ENCODE measurements at regions not wholly inside any gene's neighbourhood (a gene's known extent, or its start where the extent isn't known, plus 50 kb on each side); places are given as distances from the start of the nearest gene placed in this dataset.

DNA sequence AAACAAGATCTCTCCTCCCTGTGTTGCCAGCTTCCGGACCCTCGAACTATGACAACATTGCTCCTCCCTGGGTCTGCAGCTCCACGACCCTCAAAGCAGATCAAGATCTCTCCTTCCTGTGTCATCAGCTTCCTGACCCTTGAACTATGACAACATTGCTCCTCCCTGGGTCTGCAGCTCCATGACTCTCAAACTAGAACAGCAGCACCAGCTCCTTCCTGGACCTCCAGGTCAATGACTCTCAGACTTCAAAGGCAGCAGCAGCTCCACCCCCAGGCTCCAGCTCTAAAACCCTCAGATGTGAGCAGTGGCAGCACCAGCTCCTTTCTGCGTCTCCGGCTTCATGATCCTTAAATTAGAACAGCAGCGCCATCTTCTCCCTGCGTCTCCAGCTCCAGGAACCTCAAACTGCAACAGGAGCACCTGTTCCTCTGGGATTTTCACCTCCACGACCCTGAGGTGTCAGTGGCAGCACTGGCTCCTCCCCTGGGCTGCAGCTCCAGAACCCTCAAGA is 341.0 kb upstream of the SULF2 start (continued):
- TF ChIP-seq MTA1 (CRISPR knock-in tag; IDR thresholded peaks at IDR 0.05; ENCODE audit: borderline replicate concordance) (peak; percentile 75), SOX5 (CRISPR knock-in tag; IDR thresholded peaks at IDR 0.05; ENCODE audit: borderline replicate concordance) (peak; percentile 44; the same call in 1 of the 2 replicates), ADNP (CRISPR knock-in tag; IDR thresholded peaks at IDR 0.05) (no peak), ZKSCAN1 (IDR thresholded peaks at IDR 0.05; ENCODE audit: low read length) (no peak), ZNF724P (CRISPR knock-in tag; IDR thresholded peaks at IDR 0.05; ENCODE audit: borderline replicate concordance) (no peak), NFKBIZ (CRISPR knock-in tag; IDR thresholded peaks at IDR 0.05) (0 out of 2 replicates have a peak, but pooled peaks have one; percentile 30), PTBP1 (IDR thresholded peaks at IDR 0.05; ENCODE audit: low read depth, low read length, poor library complexity, severe bottlenecking) (no peak), ZNF20 (CRISPR knock-in tag; IDR thresholded peaks at IDR 0.05) (no peak), CHD4 (IDR thresholded peaks at IDR 0.05; ENCODE audit: borderline replicate concordance, low read length) (no peak), ARNTL (CRISPR knock-in tag; IDR thresholded peaks at IDR 0.05) (peak; percentile 64), ZNF331 (CRISPR knock-in tag; IDR thresholded peaks at IDR 0.05) (peak; percentile 65; the same call in 1 of the 2 replicates), RAD21 (CRISPR knock-in tag; IDR thresholded peaks at IDR 0.05) (no peak), ZFP41 (CRISPR knock-in tag; IDR thresholded peaks at IDR 0.05; ENCODE audit: borderline replicate concordance) (no peak), MIER3 (CRISPR knock-in tag; IDR thresholded peaks at IDR 0.05; ENCODE audit: borderline replicate concordance) (no peak), ZNF713 (CRISPR knock-in tag; IDR thresholded peaks at IDR 0.05) (no peak), ZNF260 (CRISPR knock-in tag; IDR thresholded peaks at IDR 0.05; ENCODE audit: borderline replicate concordance, low read depth) (no peak), PAF1 (CRISPR knock-in tag; IDR thresholded peaks at IDR 0.05) (no peak)
- TF ChIP-seq, protein P1, sequence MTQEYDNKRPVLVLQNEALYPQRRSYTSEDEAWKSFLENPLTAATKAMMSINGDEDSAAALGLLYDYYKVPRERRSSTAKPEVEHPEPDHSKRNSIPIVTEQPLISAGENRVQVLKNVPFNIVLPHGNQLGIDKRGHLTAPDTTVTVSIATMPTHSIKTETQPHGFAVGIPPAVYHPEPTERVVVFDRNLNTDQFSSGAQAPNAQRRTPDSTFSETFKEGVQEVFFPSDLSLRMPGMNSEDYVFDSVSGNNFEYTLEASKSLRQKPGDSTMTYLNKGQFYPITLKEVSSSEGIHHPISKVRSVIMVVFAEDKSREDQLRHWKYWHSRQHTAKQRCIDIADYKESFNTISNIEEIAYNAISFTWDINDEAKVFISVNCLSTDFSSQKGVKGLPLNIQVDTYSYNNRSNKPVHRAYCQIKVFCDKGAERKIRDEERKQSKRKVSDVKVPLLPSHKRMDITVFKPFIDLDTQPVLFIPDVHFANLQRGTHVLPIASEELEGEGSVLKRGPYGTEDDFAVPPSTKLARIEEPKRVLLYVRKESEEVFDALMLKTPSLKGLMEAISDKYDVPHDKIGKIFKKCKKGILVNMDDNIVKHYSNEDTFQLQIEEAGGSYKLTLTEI (CRISPR knock-in tag; conservative IDR thresholded peaks at IDR 0.05): no peak
- TF ChIP-seq, protein P2, sequence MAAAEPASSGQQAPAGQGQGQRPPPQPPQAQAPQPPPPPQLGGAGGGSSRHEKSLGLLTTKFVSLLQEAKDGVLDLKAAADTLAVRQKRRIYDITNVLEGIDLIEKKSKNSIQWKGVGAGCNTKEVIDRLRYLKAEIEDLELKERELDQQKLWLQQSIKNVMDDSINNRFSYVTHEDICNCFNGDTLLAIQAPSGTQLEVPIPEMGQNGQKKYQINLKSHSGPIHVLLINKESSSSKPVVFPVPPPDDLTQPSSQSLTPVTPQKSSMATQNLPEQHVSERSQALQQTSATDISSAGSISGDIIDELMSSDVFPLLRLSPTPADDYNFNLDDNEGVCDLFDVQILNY (CRISPR knock-in tag; conservative IDR thresholded peaks at IDR 0.05): no peak
- TF ChIP-seq, protein P3, sequence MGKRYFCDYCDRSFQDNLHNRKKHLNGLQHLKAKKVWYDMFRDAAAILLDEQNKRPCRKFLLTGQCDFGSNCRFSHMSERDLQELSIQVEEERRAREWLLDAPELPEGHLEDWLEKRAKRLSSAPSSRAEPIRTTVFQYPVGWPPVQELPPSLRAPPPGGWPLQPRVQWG (CRISPR knock-in tag; IDR thresholded peaks at IDR 0.05; ENCODE audit: borderline replicate concordance, low read depth): no peak
- TF ChIP-seq, protein P4, sequence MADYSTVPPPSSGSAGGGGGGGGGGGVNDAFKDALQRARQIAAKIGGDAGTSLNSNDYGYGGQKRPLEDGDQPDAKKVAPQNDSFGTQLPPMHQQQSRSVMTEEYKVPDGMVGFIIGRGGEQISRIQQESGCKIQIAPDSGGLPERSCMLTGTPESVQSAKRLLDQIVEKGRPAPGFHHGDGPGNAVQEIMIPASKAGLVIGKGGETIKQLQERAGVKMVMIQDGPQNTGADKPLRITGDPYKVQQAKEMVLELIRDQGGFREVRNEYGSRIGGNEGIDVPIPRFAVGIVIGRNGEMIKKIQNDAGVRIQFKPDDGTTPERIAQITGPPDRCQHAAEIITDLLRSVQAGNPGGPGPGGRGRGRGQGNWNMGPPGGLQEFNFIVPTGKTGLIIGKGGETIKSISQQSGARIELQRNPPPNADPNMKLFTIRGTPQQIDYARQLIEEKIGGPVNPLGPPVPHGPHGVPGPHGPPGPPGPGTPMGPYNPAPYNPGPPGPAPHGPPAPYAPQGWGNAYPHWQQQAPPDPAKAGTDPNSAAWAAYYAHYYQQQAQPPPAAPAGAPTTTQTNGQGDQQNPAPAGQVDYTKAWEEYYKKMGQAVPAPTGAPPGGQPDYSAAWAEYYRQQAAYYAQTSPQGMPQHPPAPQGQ (CRISPR knock-in tag; IDR thresholded peaks at IDR 0.05; ENCODE audit: borderline replicate concordance): no peak
- TF ChIP-seq, protein P5, sequence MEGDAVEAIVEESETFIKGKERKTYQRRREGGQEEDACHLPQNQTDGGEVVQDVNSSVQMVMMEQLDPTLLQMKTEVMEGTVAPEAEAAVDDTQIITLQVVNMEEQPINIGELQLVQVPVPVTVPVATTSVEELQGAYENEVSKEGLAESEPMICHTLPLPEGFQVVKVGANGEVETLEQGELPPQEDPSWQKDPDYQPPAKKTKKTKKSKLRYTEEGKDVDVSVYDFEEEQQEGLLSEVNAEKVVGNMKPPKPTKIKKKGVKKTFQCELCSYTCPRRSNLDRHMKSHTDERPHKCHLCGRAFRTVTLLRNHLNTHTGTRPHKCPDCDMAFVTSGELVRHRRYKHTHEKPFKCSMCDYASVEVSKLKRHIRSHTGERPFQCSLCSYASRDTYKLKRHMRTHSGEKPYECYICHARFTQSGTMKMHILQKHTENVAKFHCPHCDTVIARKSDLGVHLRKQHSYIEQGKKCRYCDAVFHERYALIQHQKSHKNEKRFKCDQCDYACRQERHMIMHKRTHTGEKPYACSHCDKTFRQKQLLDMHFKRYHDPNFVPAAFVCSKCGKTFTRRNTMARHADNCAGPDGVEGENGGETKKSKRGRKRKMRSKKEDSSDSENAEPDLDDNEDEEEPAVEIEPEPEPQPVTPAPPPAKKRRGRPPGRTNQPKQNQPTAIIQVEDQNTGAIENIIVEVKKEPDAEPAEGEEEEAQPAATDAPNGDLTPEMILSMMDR (CRISPR knock-in tag; IDR thresholded peaks at IDR 0.05): peak; percentile 52
- TF ChIP-seq, protein P6, sequence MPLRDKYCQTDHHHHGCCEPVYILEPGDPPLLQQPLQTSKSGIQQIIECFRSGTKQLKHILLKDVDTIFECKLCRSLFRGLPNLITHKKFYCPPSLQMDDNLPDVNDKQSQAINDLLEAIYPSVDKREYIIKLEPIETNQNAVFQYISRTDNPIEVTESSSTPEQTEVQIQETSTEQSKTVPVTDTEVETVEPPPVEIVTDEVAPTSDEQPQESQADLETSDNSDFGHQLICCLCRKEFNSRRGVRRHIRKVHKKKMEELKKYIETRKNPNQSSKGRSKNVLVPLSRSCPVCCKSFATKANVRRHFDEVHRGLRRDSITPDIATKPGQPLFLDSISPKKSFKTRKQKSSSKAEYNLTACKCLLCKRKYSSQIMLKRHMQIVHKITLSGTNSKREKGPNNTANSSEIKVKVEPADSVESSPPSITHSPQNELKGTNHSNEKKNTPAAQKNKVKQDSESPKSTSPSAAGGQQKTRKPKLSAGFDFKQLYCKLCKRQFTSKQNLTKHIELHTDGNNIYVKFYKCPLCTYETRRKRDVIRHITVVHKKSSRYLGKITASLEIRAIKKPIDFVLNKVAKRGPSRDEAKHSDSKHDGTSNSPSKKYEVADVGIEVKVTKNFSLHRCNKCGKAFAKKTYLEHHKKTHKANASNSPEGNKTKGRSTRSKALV (CRISPR knock-in tag; IDR thresholded peaks at IDR 0.05): no peak
